H1 (cell line): ENCODE measurements at regions not wholly inside any gene's neighbourhood (a gene's known extent, or its start where the extent isn't known, plus 50 kb on each side); places are given as distances from the start of the nearest gene placed in this dataset.

Source experiments
- CTCF ChIA-PET: fragments of 300-600 bp; sonication (Branson Sonifier 250); formaldehyde crosslinking; loops from one replicate; lab custom pipeline; 2021; ENCODE audit not compliant: partially characterized antibody; lab: Charles Lee
- POLR2A ChIA-PET: fragments of 300-600 bp; sonication (Branson Sonifier 250); formaldehyde crosslinking; loops from one replicate; lab custom pipeline; 2021; ENCODE audit warnings: inconsistent platforms; ENCODE audit not compliant: partially characterized antibody; lab: Charles Lee
- DNase-seq, 2 experiments: peaks; one replicate each; pipeline versions ENCODE4 v3.0.0 to v3.0.0-alpha.2; 2010 to 2022; ENCODE audit warnings: low spot score in 2 of 2, low read depth in 1 of 2, mixed read lengths in 1 of 2
- FAIRE-seq: peaks from 2 replicates; lab custom pipeline; 2011; peaks lifted over from hg19 to GRCh38; lab: Jason Lieb, UNC
- H2AFZ ChIP-seq: 2 replicates; pipeline ENCODE4 v1.8.1; 2012; ENCODE audit warnings: low read length, inconsistent platforms
- H2AK5ac ChIP-seq: 2 replicates; pipeline ENCODE4 v1.6.1; 2013; ENCODE audit warnings: low read depth, low read length
- H2BK120ac ChIP-seq: replicated peaks from 2 replicates; pipeline ENCODE3; 2013; ENCODE audit warnings: low read depth, low read length, inconsistent platforms
- H2BK12ac ChIP-seq: 2 replicates; pipeline ENCODE4 v1.6.1; 2013; ENCODE audit warnings: low read depth, low read length
- H2BK15ac ChIP-seq: 2 replicates; pipeline ENCODE4 v1.6.1; 2013; ENCODE audit warnings: low read length
- H2BK20ac ChIP-seq: 2 replicates; pipeline ENCODE4 v1.6.1; 2013; ENCODE audit warnings: low read length
- H2BK5ac ChIP-seq: 2 replicates; pipeline ENCODE4 v1.6.1; 2013; ENCODE audit warnings: low read depth, low read length
- H3K14ac ChIP-seq: 2 replicates; pipeline ENCODE4 v1.6.1; 2013; ENCODE audit warnings: inconsistent platforms; ENCODE audit not compliant: insufficient read length
- H3K18ac ChIP-seq: 2 replicates; pipeline ENCODE4 v1.6.1; 2013; ENCODE audit warnings: low read length; ENCODE audit errors: extremely low read depth
- H3K23ac ChIP-seq: 2 replicates; pipeline ENCODE4 v1.6.1; 2013; ENCODE audit warnings: inconsistent platforms; ENCODE audit not compliant: insufficient read length
- H3K23me2 ChIP-seq: 2 replicates; pipeline ENCODE4 v1.6.1; 2013; ENCODE audit warnings: low read depth, low read length
- H3K27ac ChIP-seq: 2 replicates; pipeline ENCODE4 v1.6.1; 2011; ENCODE audit warnings: low read depth, low read length, inconsistent platforms
- H3K27me3 ChIP-seq, 4 experiments: replicated peaks in 1 of 4; 1 replicate in 1 of 4; 2 replicates in 3 of 4; pipeline versions ENCODE4 v1.6.1 to v1.8.1; 2011 to 2013; ENCODE audit warnings: low read length in 3 of 4, mild to moderate bottlenecking in 3 of 4, inconsistent platforms in 2 of 4, mixed read lengths in 2 of 4, moderate library complexity in 1 of 4; ENCODE audit not compliant: control insufficient read depth in 3 of 4, insufficient read depth in 3 of 4; ENCODE audit errors: extremely low read depth in 1 of 4
- H3K36me3 ChIP-seq, 4 experiments: 2 replicates each; pipeline versions ENCODE4 v1.6.1 to v1.8.1; 2011 to 2013; ENCODE audit warnings: mild to moderate bottlenecking in 4 of 4, low read length in 3 of 4, moderate library complexity in 2 of 4, control low read depth in 1 of 4, inconsistent platforms in 1 of 4; ENCODE audit not compliant: insufficient read depth in 4 of 4, control insufficient read depth in 2 of 4
- H3K4ac ChIP-seq: replicated peaks from 2 replicates; pipeline ENCODE3; 2013; ENCODE audit warnings: low read length, low read depth, mixed read lengths, inconsistent platforms; ENCODE audit not compliant: insufficient read length
- H3K4me1 ChIP-seq, 4 experiments: replicated peaks in 1 of 4; 1 replicate in 1 of 4; 2 replicates in 3 of 4; pipeline versions ENCODE4 v1.6.1 to v1.8.1; 2011 to 2013; ENCODE audit warnings: low read length in 3 of 4, inconsistent platforms in 2 of 4, mixed read lengths in 1 of 4; ENCODE audit not compliant: insufficient read depth in 4 of 4, control insufficient read depth in 3 of 4
- H3K4me2 ChIP-seq, 2 experiments: 2 replicates each; pipeline versions ENCODE4 v1.6.1 to v1.8.1; 2011 to 2013; ENCODE audit warnings: low read depth in 2 of 2, low read length in 2 of 2, control low read depth in 1 of 2, inconsistent platforms in 1 of 2, mild to moderate bottlenecking in 1 of 2; ENCODE audit not compliant: insufficient read depth in 1 of 2
- H3K4me3 ChIP-seq, 4 experiments: fragments of 200-600, 300-600 bp in 1 of 4; sonication (generic), shearing (Covaris generic), sonication (Bioruptor Twin) in 1 of 4; 2 replicates each; pipeline versions ENCODE4 v1.5.1 to v1.8.1; 2011 to 2016; ENCODE audit warnings: low read length in 4 of 4, low read depth in 3 of 4, control low read depth in 2 of 4, inconsistent platforms in 2 of 4, mild to moderate bottlenecking in 2 of 4, mixed read lengths in 1 of 4, moderate library complexity in 1 of 4; ENCODE audit not compliant: insufficient read depth in 2 of 4; ENCODE audit errors: extremely low read depth in 1 of 4
- H3K56ac ChIP-seq: replicated peaks from 2 replicates; pipeline ENCODE3; 2013; ENCODE audit warnings: low read depth, mild to moderate bottlenecking, mixed read lengths, low read length, inconsistent platforms; ENCODE audit not compliant: insufficient read length
- H3K79me1 ChIP-seq: 2 replicates; pipeline ENCODE4 v1.6.1; 2013; ENCODE audit warnings: low read depth, low read length, control low read depth
- H3K79me2 ChIP-seq, 2 experiments: 2 replicates each; pipeline versions ENCODE4 v1.6.1 to v1.8.1; 2012 to 2013; ENCODE audit warnings: low read length in 2 of 2, mild to moderate bottlenecking in 2 of 2, inconsistent platforms in 1 of 2; ENCODE audit not compliant: insufficient read depth in 2 of 2, control insufficient read depth in 1 of 2
- H3K9ac ChIP-seq, 4 experiments: replicated peaks in 1 of 4; 1 replicate in 1 of 4; 2 replicates in 3 of 4; pipeline versions ENCODE4 v1.6.1 to v1.8.1; 2011 to 2013; ENCODE audit warnings: low read depth in 3 of 4, low read length in 3 of 4, control low read depth in 2 of 4, mild to moderate bottlenecking in 2 of 4, moderate library complexity in 2 of 4, inconsistent platforms in 1 of 4; ENCODE audit errors: extremely low read depth in 1 of 4
- H3K9me3 ChIP-seq, 2 experiments: 2 replicates each; pipeline versions ENCODE4 v1.6.1 to v1.8.1; 2012 to 2013; ENCODE audit warnings: mild to moderate bottlenecking in 2 of 2, moderate library complexity in 2 of 2, control low read depth in 1 of 2, inconsistent platforms in 1 of 2, low read depth in 1 of 2, low read length in 1 of 2, mixed read lengths in 1 of 2; ENCODE audit not compliant: insufficient read depth in 2 of 2
- H4K20me1 ChIP-seq, 2 experiments: replicated peaks in 1 of 2; 2 replicates each; pipeline versions ENCODE3 to v1.8.1; 2011 to 2013; ENCODE audit warnings: inconsistent platforms in 2 of 2, low read length in 2 of 2, mild to moderate bottlenecking in 1 of 2; ENCODE audit not compliant: insufficient read depth in 2 of 2, control insufficient read depth in 1 of 2
- H4K5ac ChIP-seq: 2 replicates; pipeline ENCODE4 v1.6.1; 2013; ENCODE audit warnings: low read length, low read depth, mixed read lengths, inconsistent platforms; ENCODE audit not compliant: insufficient read length
- H4K8ac ChIP-seq: 2 replicates; pipeline ENCODE4 v1.8.0; 2013; ENCODE audit warnings: mild to moderate bottlenecking, moderate library complexity, low read length, inconsistent platforms; ENCODE audit not compliant: insufficient read depth; ENCODE audit errors: extremely low read depth
- H4K91ac ChIP-seq: replicated peaks from 2 replicates; pipeline ENCODE3; 2013; ENCODE audit warnings: low read length, mixed read lengths, inconsistent platforms; ENCODE audit not compliant: insufficient read length
- CREB1 ChIP-seq: IDR thresholded peaks from 2 replicates; pipeline ENCODE4 v1.6.1; 2012; ENCODE audit warnings: inconsistent platforms
- JUN ChIP-seq: IDR thresholded peaks from 2 replicates; pipeline ENCODE4 v1.6.1; 2011; ENCODE audit warnings: low read depth, mild to moderate bottlenecking, improper control_type of control experiment, low read length
- POLR2AphosphoS5 ChIP-seq: IDR thresholded peaks from 2 replicates; pipeline ENCODE4 v1.6.1; 2011; ENCODE audit warnings: low read depth, low read length
- RNF2 ChIP-seq: fragments of 200-900, 300-1000 bp; sonication (generic); IDR thresholded peaks from 2 replicates; pipeline ENCODE4 v1.7.1; 2016; ENCODE audit warnings: borderline replicate concordance, low read depth, mild to moderate bottlenecking, antibody characterized with exemption, low read length; ENCODE audit not compliant: poor library complexity, severe bottlenecking; ENCODE audit errors: missing control alignments
- TAF7 ChIP-seq: optimal IDR thresholded peaks from 2 replicates; pipeline ENCODE3; 2011; ENCODE audit warnings: low read depth, mild to moderate bottlenecking, inconsistent platforms, low read length, moderate library complexity, borderline replicate concordance
- TEAD4 ChIP-seq: IDR thresholded peaks from 2 replicates; pipeline ENCODE4 v1.6.1; 2012; ENCODE audit warnings: low read depth, low read length, inconsistent platforms, mixed read lengths

- H3K23me2 ChIP-seq = no peaks in the 10 kb centered on the region
- H2BK12ac ChIP-seq = no peak overlapping the region
- no peak overlapping the region for H3K23ac ChIP-seq
- no peaks in the 10 kb centered on the region for H4K20me1 ChIP-seq
- no peak overlapping the region for H3K4me2 ChIP-seq
- H3K27me3 ChIP-seq = no peaks in the 10 kb centered on the region
- H3K79me2 ChIP-seq = 0 out of 4 replicates have a peak, but pooled peaks cover 0 to 2% of the 10 kb centered on the region in 2 experiments
- H3K4me1 ChIP-seq = no peaks in the 10 kb centered on the region
- no peak overlapping the region for H2AK5ac ChIP-seq
- FAIRE-seq (no peak), DNase-seq (no peak)
- no peak overlapping the region for H2BK20ac ChIP-seq
- no peak overlapping the region for H2BK5ac ChIP-seq
- H3K4ac ChIP-seq = no peak overlapping the region
- no peak overlapping the region for H3K9ac ChIP-seq
- no peak overlapping the region for H2BK15ac ChIP-seq
- H3K4me3 ChIP-seq = no peak overlapping the region
- ChIA-PET POLR2A (no interaction called here), CTCF (no interaction called here)
- H3K9me3 ChIP-seq = no peaks in the 10 kb centered on the region
- no peak overlapping the region for H2BK120ac ChIP-seq
- H4K5ac ChIP-seq = no peak overlapping the region
- H3K56ac ChIP-seq = no peak overlapping the region
- H3K79me1 ChIP-seq = no peaks in the 10 kb centered on the region
- no peak overlapping the region for H2AFZ ChIP-seq
- H4K91ac ChIP-seq = no peak overlapping the region
- H3K36me3 ChIP-seq = no peaks in the 10 kb centered on the region
- H3K27ac ChIP-seq = no peak overlapping the region
- no peak overlapping the region for H4K8ac ChIP-seq
- no peak overlapping the region for H3K18ac ChIP-seq
- TF ChIP-seq TAF7 (no peak), POLR2AphosphoS5 (no peak), JUN (no peak), CREB1 (no peak), RNF2 (no peak), TEAD4 (no peak)
- no peak overlapping the region for H3K14ac ChIP-seq
Observed at GRCh38 chr13:74063533-74064100, 70.6 kb downstream of the KLF12 start.
